SK-N-SH treated with all-trans-retinoic acid at 6 μM for 48 hours (cell line): ENCODE measurements at regions not wholly inside any gene's neighbourhood (a gene's known extent, or its start where the extent isn't known, plus 50 kb on each side); places are given as distances from the start of the nearest gene placed in this dataset.

ENCODE experiments used
- ARNTL ChIP-seq: fragments of 450-650 bp; formaldehyde crosslinking; IDR thresholded peaks from 2 replicates; pipeline ENCODE4 v1.5.0; 2020; ENCODE audit warnings: low read depth, mild to moderate bottlenecking, moderate library complexity, borderline replicate concordance
- CSDC2 ChIP-seq: fragments of 250-450 bp; sonication (Bioruptor Pico); IDR thresholded peaks from 2 replicates; pipeline ENCODE4 v1.5.0; 2020; ENCODE audit warnings: mild to moderate bottlenecking, moderate library complexity
- CSRNP3 ChIP-seq: fragments of 250-450 bp; sonication (Bioruptor Pico); IDR thresholded peaks from 2 replicates; pipeline ENCODE4 v1.5.1; 2021; ENCODE audit warnings: mild to moderate bottlenecking, moderate library complexity
- ESRRG ChIP-seq: fragments of 250-450 bp; sonication (Bioruptor Pico); IDR thresholded peaks from 2 replicates; pipeline ENCODE4 v1.6.1; 2021; ENCODE audit warnings: mild to moderate bottlenecking
- GLIS3 ChIP-seq: fragments of 250-450 bp; sonication (Bioruptor Pico); IDR thresholded peaks from 2 replicates; pipeline ENCODE4 v1.5.0; 2020; ENCODE audit warnings: mild to moderate bottlenecking, moderate library complexity
- ISL1 ChIP-seq: fragments of 250-450 bp; sonication (Bioruptor Pico); IDR thresholded peaks from 2 replicates; pipeline ENCODE4 v2.1.2; 2022; ENCODE audit warnings: mild to moderate bottlenecking, moderate library complexity
- OSR1 ChIP-seq: fragments of 250-450 bp; sonication (Bioruptor Pico); IDR thresholded peaks from 2 replicates; pipeline ENCODE4 v1.8.0; 2022; ENCODE audit warnings: moderate library complexity, mild to moderate bottlenecking, inconsistent platforms
- PATZ1 ChIP-seq: fragments of 250-450 bp; sonication (Bioruptor Pico); IDR thresholded peaks from 2 replicates; pipeline ENCODE4 v1.8.0; 2020; ENCODE audit warnings: mild to moderate bottlenecking, moderate library complexity, borderline replicate concordance
- PPARA ChIP-seq: fragments of 250-450 bp; sonication (Bioruptor Pico); IDR thresholded peaks from 2 replicates; pipeline ENCODE4 v1.5.0; 2020; ENCODE audit warnings: mild to moderate bottlenecking, borderline replicate concordance
- SNAI2 ChIP-seq: fragments of 250-450 bp; sonication (Bioruptor Pico); IDR thresholded peaks from 2 replicates; pipeline ENCODE4 v1.5.0; 2020; ENCODE audit warnings: mild to moderate bottlenecking, moderate library complexity
- TCF4 ChIP-seq: fragments of 250-450 bp; sonication (Bioruptor Pico); IDR thresholded peaks from 2 replicates; pipeline ENCODE4 v1.8.0; 2021; ENCODE audit warnings: mild to moderate bottlenecking, moderate library complexity, borderline replicate concordance
- ZC3H10 ChIP-seq: fragments of 250-450 bp; sonication (Bioruptor Pico); IDR thresholded peaks from 2 replicates; pipeline ENCODE4 v1.5.1; 2021; ENCODE audit warnings: mild to moderate bottlenecking, moderate library complexity
- ZFP3 ChIP-seq: fragments of 250-450 bp; sonication (Bioruptor Pico); IDR thresholded peaks from 2 replicates; pipeline ENCODE4 v1.5.0; 2020; ENCODE audit warnings: mild to moderate bottlenecking, moderate library complexity
- ZFP30 ChIP-seq: fragments of 450-650 bp; formaldehyde crosslinking; IDR thresholded peaks from 2 replicates; pipeline ENCODE4 v1.5.0; 2022; ENCODE audit warnings: mild to moderate bottlenecking, moderate library complexity

- TF ChIP-seq CSRNP3 (CRISPR knock-in tag) (no peak), ZFP3 (CRISPR knock-in tag) (no peak), PATZ1 (no peak), SNAI2 (no peak), ISL1 (CRISPR knock-in tag) (no peak), CSDC2 (CRISPR knock-in tag) (no peak), ZC3H10 (no peak), TCF4 (CRISPR knock-in tag) (no peak), ZFP30 (CRISPR knock-in tag) (no peak), ESRRG (CRISPR knock-in tag) (no peak), GLIS3 (no peak), OSR1 (CRISPR knock-in tag) (no peak), ARNTL (CRISPR knock-in tag) (no peak), PPARA (CRISPR knock-in tag) (no peak)
Observed at GRCh38 chr5:73999297-73999696, 373.3 kb downstream of the ARHGEF28 start.
